WTC11 (cell line): ENCODE measurements at regions not wholly inside any gene's neighbourhood (a gene's known extent, or its start where the extent isn't known, plus 50 kb on each side); places are given as distances from the start of the nearest gene placed in this dataset.

Source experiments
- ATAC-seq: fragments of 200-7000 bp; cut with Tn5 transposase; 2 replicates; pipeline ENCODE4 v1.10.0; 2021; ENCODE audit warnings: mild to moderate bottlenecking, moderate library complexity
- CTCF ChIA-PET: fragments of 300-600 bp; sonication (Branson Sonifier 250); formaldehyde crosslinking; loops from one replicate; lab custom pipeline; 2021; ENCODE audit warnings: antibody characterized with exemption; lab: Charles Lee
- POLR2A ChIA-PET: fragments of 350-600 bp; sonication (Branson Sonifier 250); formaldehyde crosslinking; loops from one replicate; lab custom pipeline; 2021; ENCODE audit warnings: antibody characterized with exemption; lab: Charles Lee
- DNase-seq: peaks from one replicate; pipeline ENCODE4 v3.0.0; 2021; ENCODE audit warnings: low spot score
- H3K27ac Mint-ChIP-seq: 2 replicates; pipeline ENCODE4 v1.8.0; 2021; ENCODE audit warnings: mixed read lengths
- H3K27me3 Mint-ChIP-seq: 2 replicates; pipeline ENCODE4 v1.8.0; 2021; ENCODE audit warnings: low read depth, mild to moderate bottlenecking, moderate library complexity, mixed read lengths
- H3K36me3 Mint-ChIP-seq: 2 replicates; pipeline ENCODE4 v1.8.0; 2021; ENCODE audit warnings: mixed read lengths
- H3K4me1 Mint-ChIP-seq: 2 replicates; pipeline ENCODE4 v1.8.0; 2022; ENCODE audit warnings: mixed read lengths
- H3K4me3 Mint-ChIP-seq: 2 replicates; pipeline ENCODE4 v1.8.0; 2021; ENCODE audit warnings: mild to moderate bottlenecking, moderate library complexity, mixed read lengths
- H3K9me3 Mint-ChIP-seq: 2 replicates; pipeline ENCODE4 v1.8.0; 2021; ENCODE audit warnings: mixed read lengths
- ATF6 ChIP-seq: sonication (generic); formaldehyde crosslinking; IDR thresholded peaks from 2 replicates; pipeline ENCODE4 v1.8.1; 2023; ENCODE audit warnings: mild to moderate bottlenecking, missing genetic modification reagents
- CBFB ChIP-seq: sonication (generic); formaldehyde crosslinking; IDR thresholded peaks from 2 replicates; pipeline ENCODE4 v1.8.1; 2022; ENCODE audit warnings: mild to moderate bottlenecking, low read depth, missing genetic modification reagents
- E2F1 ChIP-seq: sonication (generic); formaldehyde crosslinking; IDR thresholded peaks from 2 replicates; pipeline ENCODE4 v1.8.0; 2022; ENCODE audit warnings: mild to moderate bottlenecking, missing genetic modification reagents
- E2F4 ChIP-seq: sonication (generic); formaldehyde crosslinking; IDR thresholded peaks from 2 replicates; pipeline ENCODE4 v1.8.1; 2022; ENCODE audit warnings: low read depth, mild to moderate bottlenecking, moderate library complexity, missing genetic modification reagents, borderline replicate concordance
- FOXP1 ChIP-seq: sonication (generic); formaldehyde crosslinking; IDR thresholded peaks from 2 replicates; pipeline ENCODE4 v1.8.0; 2022; ENCODE audit warnings: missing genetic modification reagents, mild to moderate bottlenecking, moderate library complexity, borderline replicate concordance
- FOXP4 ChIP-seq: sonication (generic); formaldehyde crosslinking; IDR thresholded peaks from 2 replicates; pipeline ENCODE4 v1.8.0; 2022; ENCODE audit warnings: mild to moderate bottlenecking, missing genetic modification reagents
- GABPB1 ChIP-seq: sonication (generic); formaldehyde crosslinking; IDR thresholded peaks from 2 replicates; pipeline ENCODE4 v1.8.1; 2023; ENCODE audit warnings: mild to moderate bottlenecking, missing genetic modification reagents
- GTF2I ChIP-seq: fragments of 250-450 bp; sonication (Bioruptor Pico); conservative IDR thresholded peaks from 2 replicates; pipeline ENCODE4 v1.4.0; 2021; ENCODE audit warnings: mild to moderate bottlenecking
- JUN ChIP-seq: sonication (generic); formaldehyde crosslinking; IDR thresholded peaks from 2 replicates; pipeline ENCODE4 v1.8.0; 2023; ENCODE audit warnings: mild to moderate bottlenecking, missing genetic modification reagents
- NFATC4 ChIP-seq: fragments of 250-450 bp; sonication (Bioruptor Pico); IDR thresholded peaks from 2 replicates; pipeline ENCODE4 v1.9.0; 2021; ENCODE audit warnings: mild to moderate bottlenecking
- OVOL2 ChIP-seq: fragments of 250-450 bp; sonication (Bioruptor Pico); IDR thresholded peaks from 2 replicates; pipeline ENCODE4 v1.9.0; 2021; ENCODE audit warnings: mild to moderate bottlenecking, borderline replicate concordance
- SMAD4 ChIP-seq: sonication (generic); formaldehyde crosslinking; IDR thresholded peaks from 2 replicates; pipeline ENCODE4 v1.8.0; 2022; ENCODE audit warnings: mild to moderate bottlenecking, missing genetic modification reagents
- SOX15 ChIP-seq: fragments of 250-450 bp; sonication (Bioruptor Pico); IDR thresholded peaks from 2 replicates; pipeline ENCODE4 v1.9.0; 2021; ENCODE audit warnings: mild to moderate bottlenecking
- TEAD4 ChIP-seq: sonication (generic); formaldehyde crosslinking; IDR thresholded peaks from 2 replicates; pipeline ENCODE4 v1.8.0; 2022; ENCODE audit warnings: mild to moderate bottlenecking, missing genetic modification reagents
- ZMAT4 ChIP-seq: fragments of 250-450 bp; sonication (Bioruptor Pico); IDR thresholded peaks from 2 replicates; pipeline ENCODE4 v1.9.0; 2021; ENCODE audit warnings: mild to moderate bottlenecking
- ZNF232 ChIP-seq: sonication (generic); formaldehyde crosslinking; IDR thresholded peaks from 2 replicates; pipeline ENCODE4 v1.8.0; 2022; ENCODE audit warnings: mild to moderate bottlenecking, missing genetic modification reagents
- ZNF425 ChIP-seq: fragments of 250-450 bp; sonication (Bioruptor Pico); conservative IDR thresholded peaks from 2 replicates; pipeline ENCODE4 v1.9.0; 2021; ENCODE audit warnings: mild to moderate bottlenecking
- ZNF512 ChIP-seq: sonication (generic); formaldehyde crosslinking; IDR thresholded peaks from 2 replicates; pipeline ENCODE4 v1.8.1; 2022; ENCODE audit warnings: missing genetic modification reagents, borderline replicate concordance
- ZNF532 ChIP-seq: fragments of 250-450 bp; sonication (Bioruptor Pico); IDR thresholded peaks from 2 replicates; pipeline ENCODE4 v1.9.0; 2021; ENCODE audit warnings: mild to moderate bottlenecking, borderline replicate concordance

- Mint-ChIP-seq H3K4me1 (peaks cover 13% of the 10 kb centered on the region), H3K9me3 (no peaks in the 10 kb centered on the region), H3K36me3 (no peaks in the 10 kb centered on the region; the same call in 1 of the 2 replicates), H3K27ac (no peak overlapping the region), H3K4me3 (no peak overlapping the region), H3K27me3 (no peaks in the 10 kb centered on the region)
- ChIA-PET CTCF (interaction anchor here (0.9 kb wide), 1 partner anchor 15 kb away, joined by 3 read pairs; no protein-coding TSS in a partner anchor), POLR2A (no interaction called here)
- ATAC-seq: no peak
- TF ChIP-seq CBFB (CRISPR knock-in tag) (no peak), SOX15 (CRISPR knock-in tag) (no peak), ZNF232 (CRISPR knock-in tag) (no peak), NFATC4 (CRISPR knock-in tag) (no peak), ZNF532 (no peak), FOXP4 (no peak), OVOL2 (CRISPR knock-in tag) (no peak)
- TF ChIP-seq, all 79 proteins: peak for 0
- DNase-seq: no peak
These were observed 82.2 kb upstream of the AKIP1 start for GRCh38 chr11:8828580-8829361.

GRCh38 chr11:8829556-8829955, 81.4 kb upstream of the AKIP1 start:
- no peak overlapping the region for H3K27ac Mint-ChIP-seq
- peaks cover 21% of the 10 kb centered on the region for H3K4me1 Mint-ChIP-seq
- no peak overlapping the region for H3K4me3 Mint-ChIP-seq
- H3K36me3 Mint-ChIP-seq: no peaks in the 10 kb centered on the region
- ATAC-seq (no peak), DNase-seq (no peak)
- H3K9me3 Mint-ChIP-seq: no peaks in the 10 kb centered on the region
- ChIA-PET POLR2A (no interaction called here), CTCF (interaction anchor here (1.2 kb wide), 1 partner anchor 10 kb away, joined by 3 read pairs; no protein-coding TSS in a partner anchor)
- no peak for TF ChIP-seq SMAD4 (CRISPR knock-in tag)
- TF ChIP-seq ZNF512 (CRISPR knock-in tag): no peak
- no peak for TF ChIP-seq ZMAT4
- TF ChIP-seq JUN (CRISPR knock-in tag): no peak
- TF ChIP-seq ZNF425 (CRISPR knock-in tag): no peak
- TF ChIP-seq E2F1 (CRISPR knock-in tag): no peak
- no peak for TF ChIP-seq FOXP1 (CRISPR knock-in tag)
- no peak for TF ChIP-seq TEAD4 (CRISPR knock-in tag)
- no peak for TF ChIP-seq ATF6
- no peak for TF ChIP-seq GTF2I (CRISPR knock-in tag)
- no peak for TF ChIP-seq E2F4 (CRISPR knock-in tag)
- TF ChIP-seq GABPB1 (CRISPR knock-in tag): no peak
- H3K27me3 Mint-ChIP-seq: no peaks in the 10 kb centered on the region
